Hindlimb muscle (tissue), 1 donor: ENCODE measurements at regions not wholly inside any gene's neighbourhood (a gene's known extent, or its start where the extent isn't known, plus 50 kb on each side); places are given as distances from the start of the nearest gene placed in this dataset.
"Not testable (repeated sequence)": the region's sequence is repeated elsewhere in the genome, so short reads cannot be mapped to it uniquely, and the experiment has no call there.

ENCODE experiments used
- DNase-seq: peaks from one replicate; pipeline ENCODE4 v3.0.0-alpha.2; 2013

- no peak for DNase-seq
These were observed 421.6 kb downstream of the TMEM135 start for GRCh38 chr11:87459351-87459750.

DNA sequence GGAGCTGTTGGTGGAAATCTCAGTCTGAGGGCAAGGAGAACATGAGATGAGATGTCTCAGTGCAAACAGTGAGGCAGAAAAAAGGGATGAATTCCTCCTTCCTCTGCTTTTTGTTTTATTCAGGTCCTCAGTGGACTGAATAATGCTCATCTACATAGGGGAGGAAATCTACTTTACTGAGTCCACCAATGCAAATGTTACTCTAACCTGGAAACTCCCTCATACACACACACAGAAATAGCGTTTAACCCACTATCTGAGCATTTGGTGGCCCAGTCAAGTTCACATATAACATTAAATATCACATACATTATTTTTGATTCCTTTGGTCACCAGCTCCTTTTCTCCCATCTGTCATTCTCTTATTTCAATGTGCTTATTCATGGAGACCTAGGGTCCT, 418.8 kb downstream of the TMEM135 start:
- no peak for DNase-seq

GRCh38 chr11:87455180-87455579, 417.4 kb downstream of the TMEM135 start:
- no peak for DNase-seq

DNA sequence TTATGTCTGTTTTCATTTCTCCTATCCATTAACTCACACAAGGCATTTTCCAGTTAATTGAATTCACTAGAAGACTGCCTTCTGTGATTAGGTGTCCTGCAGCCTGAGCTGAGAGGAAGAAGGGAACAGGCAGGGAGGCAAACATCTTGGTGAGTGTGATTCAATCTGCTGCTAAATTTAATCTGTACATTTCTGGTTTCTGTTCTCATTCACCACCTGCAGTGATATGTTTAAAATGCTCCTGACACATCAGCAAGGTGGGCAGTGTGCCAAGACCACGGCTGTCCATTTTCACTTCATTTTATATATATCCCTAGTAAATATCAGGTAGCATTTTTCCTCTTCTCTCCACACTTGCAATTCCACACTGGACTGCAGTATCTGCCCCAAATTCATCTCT, 416.5 kb downstream of the TMEM135 start:
- DNase-seq, result no peak

DNA sequence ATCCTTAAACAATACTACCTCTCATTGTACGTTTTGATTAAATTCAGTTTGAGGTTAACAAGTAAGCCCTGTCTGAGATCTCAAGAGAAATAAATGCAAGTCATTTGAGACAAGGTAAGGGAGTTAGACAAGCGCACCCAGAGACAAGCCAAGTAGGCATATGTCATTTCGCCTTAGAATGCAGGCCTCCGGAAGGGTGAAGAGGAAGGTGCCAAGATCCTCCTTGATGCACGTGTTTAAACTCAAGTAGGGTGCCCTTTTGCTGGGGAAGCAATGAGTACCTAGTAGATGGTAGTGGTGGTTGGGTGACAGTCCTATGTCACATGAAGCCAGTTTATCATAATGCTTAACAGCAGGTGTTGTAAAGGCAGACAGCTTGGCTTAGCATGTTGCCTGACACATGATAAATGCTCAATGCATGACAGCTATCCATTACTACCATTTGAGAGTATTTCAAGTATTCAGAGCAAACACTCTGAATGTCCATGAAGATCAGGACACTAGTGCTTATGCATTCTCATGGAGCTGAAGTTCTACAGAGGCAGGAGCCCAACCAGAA, 415.9 kb downstream of the TMEM135 start:
- DNase-seq, result no peak

DNA sequence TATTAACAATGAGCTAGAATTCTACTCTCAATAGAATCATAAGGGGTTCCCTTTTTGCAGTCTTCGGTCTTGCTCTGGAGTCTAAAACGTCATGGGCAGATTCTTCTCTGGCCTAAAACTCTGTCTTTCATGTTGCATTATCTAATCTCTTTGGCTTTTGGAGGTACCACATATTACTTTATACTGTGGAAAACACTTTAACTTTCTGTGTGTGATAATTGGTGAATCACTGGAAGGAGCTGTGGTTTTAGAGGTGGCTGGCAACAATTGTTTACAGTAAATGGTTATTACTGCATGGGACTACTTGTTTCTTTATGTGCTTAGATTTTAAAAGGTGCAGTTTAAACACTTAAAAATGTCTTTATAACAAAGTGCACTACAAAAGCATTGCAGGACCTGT, 414.3 kb downstream of the TMEM135 start:
- DNase-seq, result not testable (repeated sequence)

- no peak for DNase-seq
These were observed 413.7 kb downstream of the TMEM135 start for GRCh38 chr11:87451395-87451794.

GRCh38 chr11:87447606-87448005, 409.9 kb downstream of the TMEM135 start:
- no peak for DNase-seq

- no peak for DNase-seq
These were observed 407.3 kb downstream of the TMEM135 start for GRCh38 chr11:87444993-87445392.

DNA sequence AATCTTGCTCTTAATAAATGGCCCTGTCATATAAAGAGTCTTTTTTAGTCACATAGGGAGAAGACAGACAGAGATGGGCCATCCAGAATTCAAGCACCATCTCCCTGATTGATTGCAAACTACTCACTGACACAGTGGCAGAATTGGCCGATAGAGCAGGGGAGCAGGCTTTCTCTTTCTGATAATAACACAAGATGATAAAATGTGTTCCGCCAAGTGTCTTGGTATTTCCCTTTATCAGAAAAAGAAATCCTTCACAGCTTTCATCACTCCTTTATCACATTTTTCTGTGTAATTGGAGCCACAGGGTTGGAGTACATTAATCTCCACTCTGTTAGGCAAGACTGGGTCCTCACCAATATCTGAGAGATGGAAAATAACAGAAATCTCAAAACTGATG, 406.0 kb downstream of the TMEM135 start:
- DNase-seq, result no peak

DNA sequence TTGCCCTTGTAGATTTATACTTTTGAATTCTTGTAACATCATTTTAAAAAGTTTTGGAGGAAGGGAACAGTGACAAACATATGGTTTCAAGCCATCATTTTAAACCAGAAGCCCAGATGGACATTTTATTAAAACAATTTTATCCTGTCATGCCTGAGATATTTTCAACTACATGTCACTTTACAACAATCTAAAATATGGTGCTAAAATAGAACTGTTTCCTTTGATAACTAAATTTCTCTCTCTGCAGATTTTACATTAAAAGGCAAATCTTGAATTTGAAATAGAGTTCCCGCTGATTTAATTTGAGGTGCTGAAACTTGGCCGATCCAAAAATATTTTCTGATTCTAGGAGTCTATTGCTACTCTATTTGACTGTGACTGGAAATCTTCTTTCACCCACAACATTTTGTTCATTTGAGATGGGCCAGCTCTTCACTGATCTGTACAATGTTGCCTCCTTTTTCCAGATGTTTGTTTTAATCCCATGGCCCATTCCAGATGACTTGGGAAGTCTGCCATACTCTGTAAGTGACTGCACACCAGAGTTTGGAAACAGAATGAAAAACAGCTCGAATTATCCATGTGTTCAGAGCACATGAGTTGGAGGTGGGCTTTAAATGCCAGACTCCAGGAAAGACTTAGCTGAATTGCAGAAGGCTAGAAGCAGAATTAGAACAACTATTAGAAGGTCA, 402.5 kb downstream of the TMEM135 start:
- DNase-seq, result peak; percentile 62

DNA sequence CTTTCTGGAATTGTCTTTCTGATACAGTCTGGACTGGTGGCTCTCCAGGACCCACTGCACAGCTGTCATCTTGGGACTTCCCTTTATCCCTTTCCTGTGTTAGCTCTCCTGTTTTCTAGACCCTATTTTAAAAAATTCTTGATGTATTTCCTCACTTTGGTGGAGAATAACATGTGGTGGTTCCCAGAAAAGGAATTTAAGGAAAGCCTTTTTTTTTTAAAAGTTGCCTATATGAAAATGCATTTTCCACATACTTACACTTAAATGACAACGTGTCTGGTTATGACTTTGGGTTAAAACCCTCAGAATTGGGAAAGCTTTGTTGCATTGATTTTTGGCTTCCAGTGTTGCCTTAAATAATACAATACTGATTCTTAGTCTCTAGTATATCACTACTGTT, 400.7 kb downstream of the TMEM135 start:
- no peak for DNase-seq

DNA sequence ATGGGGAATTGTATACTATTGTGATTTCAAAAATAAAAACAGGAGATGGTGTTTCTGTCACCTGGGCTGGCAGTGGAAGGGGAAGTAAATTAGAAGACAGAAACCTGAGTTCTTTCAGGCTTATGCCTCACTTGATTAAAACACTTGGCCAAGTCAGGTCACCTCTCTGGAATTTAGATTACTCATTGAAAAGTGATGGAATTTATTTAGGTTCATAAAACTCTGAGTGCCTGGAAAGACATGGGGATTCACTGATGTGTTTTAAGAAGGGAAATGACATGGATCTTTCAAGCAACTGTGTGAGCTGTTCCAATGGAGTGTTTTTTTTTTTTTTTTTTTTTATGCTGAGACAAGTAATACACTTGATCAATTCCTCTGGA, 400.1 kb downstream of the TMEM135 start:
- DNase-seq, result no peak

DNA sequence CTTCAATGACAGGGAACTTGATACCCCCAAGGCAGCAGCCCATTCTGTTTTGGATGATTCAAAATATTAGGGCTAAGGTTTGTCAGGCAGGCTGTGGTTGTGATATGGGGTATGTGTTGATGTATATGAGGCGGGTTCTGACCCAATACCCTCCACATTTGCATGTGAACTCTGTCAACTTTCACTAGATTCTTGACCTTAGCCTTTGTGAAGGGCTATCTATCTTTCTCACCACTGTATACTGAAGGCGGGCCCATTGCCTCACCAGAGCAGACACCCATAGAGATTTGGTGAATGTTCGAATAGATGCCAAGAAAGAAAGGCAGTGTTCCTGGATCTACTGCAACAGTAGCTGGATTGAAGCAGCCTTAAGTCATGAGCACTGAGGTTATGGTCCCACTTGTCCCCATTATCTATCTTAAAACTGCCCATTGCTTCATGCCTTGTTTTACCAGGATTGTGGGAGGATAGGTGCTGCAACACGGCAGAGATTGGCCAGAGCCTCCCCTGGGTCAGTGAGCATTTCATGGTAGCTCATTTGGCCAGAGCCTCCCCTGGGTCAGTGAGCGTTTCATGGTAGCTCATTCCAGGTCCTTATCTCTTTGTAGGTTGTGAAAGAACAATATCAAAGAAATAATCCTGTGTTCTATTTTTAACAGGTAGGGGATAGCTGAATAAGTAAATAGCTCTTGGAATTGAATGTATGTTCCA, 399.6 kb downstream of the TMEM135 start:
- no peak for DNase-seq

- peak; percentile 34 for DNase-seq
These were observed 394.3 kb downstream of the TMEM135 start for GRCh38 chr11:87432022-87432421.

DNA sequence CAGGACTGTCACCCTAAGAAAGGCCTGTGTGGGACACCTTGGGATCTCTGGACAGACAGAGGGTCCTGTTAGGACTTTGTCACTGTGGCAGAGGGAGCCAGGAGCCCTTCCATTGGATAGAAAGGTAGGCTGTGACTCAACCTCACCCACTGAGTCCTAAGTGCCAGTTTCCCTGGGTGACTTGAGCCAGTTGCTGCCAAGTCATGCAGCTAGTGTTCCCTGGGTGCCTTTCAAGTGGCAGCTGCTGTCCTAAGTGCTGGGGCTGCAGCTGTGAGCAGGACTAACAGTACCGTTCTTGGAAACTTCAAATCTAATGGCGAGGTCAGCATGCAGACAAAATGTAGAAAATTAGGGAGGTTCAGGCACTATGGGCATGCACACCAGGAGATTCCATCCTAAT, 393.7 kb downstream of the TMEM135 start:
- no peak for DNase-seq

DNA sequence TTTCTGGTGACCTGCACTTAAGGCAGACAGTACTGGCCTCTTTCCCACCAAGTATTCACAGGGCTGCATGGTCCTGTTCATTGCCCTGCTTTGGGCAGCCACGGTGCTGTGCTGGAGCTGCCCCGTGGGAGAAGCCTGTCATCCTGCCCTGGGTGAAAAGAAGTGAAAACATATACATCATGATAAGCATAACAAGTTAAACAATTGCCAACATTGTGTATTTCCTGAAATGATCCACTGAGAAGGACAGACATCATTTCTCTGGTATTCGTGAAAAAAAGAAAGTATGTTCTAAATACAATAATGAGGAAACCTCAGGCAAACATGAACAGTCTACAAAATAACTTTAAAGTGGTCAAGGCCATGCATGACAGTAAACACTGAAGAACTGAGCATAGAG, 393.1 kb downstream of the TMEM135 start:
- no peak for DNase-seq

DNA sequence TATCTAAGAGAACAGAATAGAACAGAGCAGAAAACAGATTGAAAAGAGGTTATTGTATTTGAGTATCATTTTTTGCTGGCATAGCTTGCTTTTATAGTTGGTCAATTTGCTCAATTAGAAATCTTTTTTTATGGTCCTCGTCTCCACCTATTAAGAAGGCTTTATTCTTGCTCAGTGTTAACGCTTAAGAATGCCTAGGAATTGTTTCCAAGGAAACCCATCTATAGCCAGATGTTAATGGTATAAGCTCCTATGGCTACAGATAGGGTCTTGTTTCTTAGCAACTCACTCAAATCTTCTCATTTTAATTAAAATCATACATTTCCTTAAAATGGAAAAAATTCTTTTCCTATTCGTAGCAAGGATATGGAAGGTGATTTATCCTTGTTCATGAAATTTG, 392.3 kb downstream of the TMEM135 start:
- DNase-seq, result no peak

GRCh38 chr11:87428266-87428665, 390.5 kb downstream of the TMEM135 start:
- DNase-seq, result no peak

DNA sequence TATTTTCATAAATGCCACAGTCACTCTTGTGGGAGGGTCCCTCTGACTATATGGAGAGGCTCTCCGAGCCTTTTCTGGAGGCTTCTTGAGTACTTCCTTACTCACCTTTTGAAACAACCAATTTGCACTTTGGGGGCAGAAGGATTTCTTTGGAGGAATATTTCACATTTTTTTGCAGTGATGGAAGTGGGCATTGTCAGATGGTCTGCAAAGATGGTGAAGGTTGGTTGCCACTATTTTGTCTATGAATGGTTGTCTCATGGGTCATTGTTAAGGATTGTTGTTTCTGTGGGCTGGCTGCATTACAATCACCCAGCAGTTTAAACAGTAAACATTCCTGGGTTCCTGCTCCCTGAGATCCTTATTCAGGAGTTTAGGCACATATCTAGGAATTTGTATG, 388.2 kb downstream of the TMEM135 start:
- DNase-seq, result no peak

DNA sequence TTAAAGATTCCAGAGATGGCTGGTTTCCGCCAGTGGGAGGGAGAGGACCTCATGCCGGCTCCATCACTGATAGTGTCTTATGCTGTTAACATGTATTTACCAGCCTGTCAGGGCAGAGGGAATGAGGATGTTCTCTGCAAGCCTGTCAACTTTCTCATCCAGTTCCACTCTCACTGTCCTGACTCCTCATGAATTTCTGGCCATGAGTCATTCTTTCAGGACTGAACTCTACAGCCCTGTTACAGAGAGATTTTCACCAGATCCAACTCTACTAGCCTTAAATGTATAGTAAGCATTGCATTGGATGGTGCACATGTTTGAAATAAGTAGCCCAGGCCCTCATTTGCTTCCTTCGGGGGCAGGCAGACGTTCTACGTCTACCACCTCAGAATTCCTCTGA, 387.7 kb downstream of the TMEM135 start:
- DNase-seq, result no peak

- no peak for DNase-seq
These were observed 385.4 kb downstream of the TMEM135 start for GRCh38 chr11:87423161-87423560.

DNA sequence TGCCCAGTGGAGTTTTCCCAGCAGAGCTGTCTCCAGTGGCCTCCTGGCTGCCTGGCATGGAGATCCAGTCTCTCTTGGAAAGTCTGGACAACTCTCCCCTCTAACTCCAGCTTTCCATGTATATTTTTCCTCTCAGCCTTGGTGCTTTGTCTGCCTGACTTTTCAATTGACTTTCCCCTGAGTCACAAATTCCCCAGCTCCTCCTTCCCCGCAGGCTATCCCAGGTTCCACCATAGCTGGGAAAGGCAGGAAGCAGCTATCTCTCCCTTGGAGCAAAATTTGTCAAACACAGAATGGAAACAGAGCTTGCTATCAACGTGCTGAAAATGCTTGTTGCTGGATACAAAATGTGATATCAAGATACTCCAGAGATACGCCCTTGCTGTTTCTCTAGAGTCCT, 384.8 kb downstream of the TMEM135 start:
- DNase-seq, result no peak

- DNase-seq, result peak; percentile 71
These were observed 383.7 kb downstream of the TMEM135 start for GRCh38 chr11:87421422-87421821.
